IMR-90 (cell line): ENCODE measurements at regions not wholly inside any gene's neighbourhood (a gene's known extent, or its start where the extent isn't known, plus 50 kb on each side); places are given as distances from the start of the nearest gene placed in this dataset.

Experiments
- ATAC-seq: fragments of 200-7000 bp; cut with Tn5 transposase; 2 replicates; pipeline ENCODE4 v1.9.1; 2020; ENCODE audit warnings: low read depth, mild to moderate bottlenecking, moderate library complexity
- BruUV-seq: library from RNA; stranded (reverse); fragments of 400-500 nt; replicated peaks from 2 replicates; lab custom pipeline; 2021; lab: Mats Ljungman, UMichigan
- CTCF ChIA-PET: fragments of 300-600 bp; formaldehyde crosslinking; extraction: SDS; loops from one replicate; lab custom pipeline; 2021; ENCODE audit warnings: antibody characterized with exemption; lab: Yijun Ruan, JAX
- POLR2A ChIA-PET: fragments of 300-600 bp; sonication (Branson Sonifier 250); formaldehyde crosslinking; loops from one replicate; lab custom pipeline; 2022; ENCODE audit warnings: antibody characterized with exemption; ENCODE audit not compliant: unreplicated experiment; lab: Charles Lee
- DNase-seq: peaks from one replicate; pipeline ENCODE4 v3.0.0; 2013
- H2AFZ ChIP-seq: replicated peaks from 2 replicates; pipeline ENCODE3; 2013; ENCODE audit warnings: low read length, mild to moderate bottlenecking; ENCODE audit not compliant: poor library complexity
- H2AK5ac ChIP-seq: 2 replicates; pipeline ENCODE4 v1.6.1; 2013; ENCODE audit warnings: low read depth, low read length, inconsistent platforms
- H2AK9ac ChIP-seq: replicated peaks from 2 replicates; pipeline ENCODE3; 2013; ENCODE audit warnings: mild to moderate bottlenecking, low read depth, low read length, moderate library complexity; ENCODE audit not compliant: poor library complexity
- H2BK120ac ChIP-seq: 2 replicates; pipeline ENCODE4 v1.6.1; 2013; ENCODE audit warnings: low read depth, low read length, inconsistent platforms
- H2BK15ac ChIP-seq: 3 replicates; pipeline ENCODE4 v1.6.1; 2013; ENCODE audit warnings: low read depth, low read length, inconsistent platforms
- H2BK20ac ChIP-seq: 2 replicates; pipeline ENCODE4 v1.6.1; 2013; ENCODE audit warnings: low read depth, mild to moderate bottlenecking, inconsistent platforms, low read length, moderate library complexity
- H2BK5ac ChIP-seq: 2 replicates; pipeline ENCODE4 v1.6.1; 2013; ENCODE audit warnings: mild to moderate bottlenecking, low read depth, low read length, inconsistent platforms; ENCODE audit not compliant: poor library complexity, severe bottlenecking
- H3K14ac ChIP-seq: replicated peaks from 2 replicates; pipeline ENCODE4 v1.6.1; 2013; ENCODE audit warnings: low read depth, low read length, inconsistent platforms
- H3K18ac ChIP-seq: 2 replicates; pipeline ENCODE4 v1.6.1; 2013; ENCODE audit warnings: low read depth, low read length, control low read depth
- H3K23ac ChIP-seq: 2 replicates; pipeline ENCODE4 v1.6.1; 2013; ENCODE audit warnings: low read depth, low read length, inconsistent platforms
- H3K27ac ChIP-seq: 2 replicates; pipeline ENCODE4 v1.5.1; 2013; ENCODE audit warnings: mild to moderate bottlenecking, control low read depth, low read length; ENCODE audit not compliant: insufficient read depth
- H3K27me3 ChIP-seq: 2 replicates; pipeline ENCODE4 v1.6.1; 2013; ENCODE audit warnings: low read length; ENCODE audit not compliant: control insufficient read depth, insufficient read depth
- H3K36me3 ChIP-seq: 2 replicates; pipeline ENCODE4 v1.6.1; 2013; ENCODE audit warnings: low read length, mixed read lengths; ENCODE audit not compliant: control insufficient read depth, insufficient read depth
- H3K4ac ChIP-seq: 2 replicates; pipeline ENCODE4 v1.6.1; 2013; ENCODE audit warnings: low read depth, low read length, inconsistent platforms
- H3K4me1 ChIP-seq: 2 replicates; pipeline ENCODE4 v1.6.1; 2013; ENCODE audit warnings: low read length, mixed read lengths; ENCODE audit not compliant: control insufficient read depth, insufficient read depth
- H3K4me2 ChIP-seq: 2 replicates; pipeline ENCODE4 v1.6.1; 2013; ENCODE audit warnings: low read depth, mild to moderate bottlenecking, control low read depth, low read length, moderate library complexity
- H3K4me3 ChIP-seq: 2 replicates; pipeline ENCODE4 v1.5.1; 2013; ENCODE audit warnings: low read depth, mild to moderate bottlenecking, control low read depth, low read length, moderate library complexity; ENCODE audit not compliant: insufficient read depth
- H3K56ac ChIP-seq: 2 replicates; pipeline ENCODE4 v1.6.1; 2013; ENCODE audit warnings: low read length, inconsistent platforms; ENCODE audit not compliant: insufficient read depth; ENCODE audit errors: extremely low read depth
- H3K79me1 ChIP-seq, 2 experiments: 2 replicates each; pipeline ENCODE4 v1.6.1; 2013; ENCODE audit warnings: low read length in 2 of 2, inconsistent platforms in 1 of 2, low read depth in 1 of 2
- H3K9ac ChIP-seq: 2 replicates; pipeline ENCODE4 v1.6.1; 2013; ENCODE audit warnings: low read depth, low read length, control low read depth
- H3K9me1 ChIP-seq: 2 replicates; pipeline ENCODE4 v1.6.1; 2013; ENCODE audit warnings: low read length, inconsistent platforms; ENCODE audit not compliant: insufficient read depth
- H3K9me3 ChIP-seq: 2 replicates; pipeline ENCODE4 v1.6.1; 2013; ENCODE audit warnings: low read length; ENCODE audit not compliant: control insufficient read depth, insufficient read depth
- H4K20me1 ChIP-seq: 2 replicates; pipeline ENCODE4 v1.6.1; 2013; ENCODE audit warnings: low read length, inconsistent platforms; ENCODE audit not compliant: insufficient read depth
- H4K5ac ChIP-seq: 2 replicates; pipeline ENCODE4 v1.6.1; 2013; ENCODE audit warnings: mild to moderate bottlenecking, low read depth, low read length, control low read depth
- H4K8ac ChIP-seq, 2 experiments: 2 replicates each; pipeline ENCODE4 v1.6.1; 2013; ENCODE audit warnings: low read depth in 2 of 2, low read length in 2 of 2, control low read depth in 1 of 2, inconsistent platforms in 1 of 2
- H4K91ac ChIP-seq: 2 replicates; pipeline ENCODE4 v1.6.1; 2013; ENCODE audit warnings: low read depth, low read length, inconsistent platforms; ENCODE audit not compliant: insufficient read depth
- BHLHE40 ChIP-seq: fragments of 150-350 bp; IDR thresholded peaks from 2 replicates; pipeline ENCODE4 v1.6.1; 2016; ENCODE audit warnings: mild to moderate bottlenecking, low read depth, low read length
- CEBPB ChIP-seq: IDR thresholded peaks from 2 replicates; pipeline ENCODE4 v1.6.1; 2012; ENCODE audit warnings: low read depth, low read length, improper control_type of control experiment
- CHD1 ChIP-seq: IDR thresholded peaks from 2 replicates; pipeline ENCODE4 v1.6.1; 2012; ENCODE audit warnings: low read depth, low read length, improper control_type of control experiment
- CTCF ChIP-seq: conservative IDR thresholded peaks from 2 replicates; pipeline ENCODE4 v1.5.1; 2012; ENCODE audit warnings: mild to moderate bottlenecking, low read depth, low read length, improper control_type of control experiment
- ELK1 ChIP-seq: fragments of 150-350 bp; IDR thresholded peaks from 2 replicates; pipeline ENCODE4 v1.6.1; 2016; ENCODE audit warnings: low read depth, mild to moderate bottlenecking, low read length, moderate library complexity, borderline replicate concordance
- FOS ChIP-seq: fragments of 150-350 bp; IDR thresholded peaks from 2 replicates; pipeline ENCODE4 v1.6.1; 2016; ENCODE audit warnings: low read depth, low read length
- MAFK ChIP-seq: IDR thresholded peaks from 2 replicates; pipeline ENCODE4 v1.6.1; 2012; ENCODE audit warnings: low read depth, low read length, improper control_type of control experiment
- MAZ ChIP-seq: IDR thresholded peaks from 2 replicates; pipeline ENCODE4 v1.6.1; 2012; ENCODE audit warnings: low read depth, mild to moderate bottlenecking, low read length, improper control_type of control experiment, moderate library complexity, borderline replicate concordance
- MXI1 ChIP-seq: IDR thresholded peaks from 2 replicates; pipeline ENCODE4 v1.6.1; 2012; ENCODE audit warnings: low read depth, mild to moderate bottlenecking, low read length, moderate library complexity, borderline replicate concordance
- NFE2L2 ChIP-seq: fragments of 150-350 bp; IDR thresholded peaks from 2 replicates; pipeline ENCODE4 v1.6.1; 2016; ENCODE audit warnings: low read depth, mild to moderate bottlenecking, low read length
- POLR2A ChIP-seq: IDR thresholded peaks from 2 replicates; pipeline ENCODE4 v1.6.1; 2012; ENCODE audit warnings: mild to moderate bottlenecking, low read depth, low read length
- RAD21 ChIP-seq: IDR thresholded peaks from 2 replicates; pipeline ENCODE4 v1.6.1; 2012; ENCODE audit warnings: low read length, improper control_type of control experiment
- RCOR1 ChIP-seq: IDR thresholded peaks from 2 replicates; pipeline ENCODE4 v1.6.1; 2012; ENCODE audit warnings: mild to moderate bottlenecking, low read length, improper control_type of control experiment; ENCODE audit not compliant: insufficient replicate concordance
- RFX5 ChIP-seq: IDR thresholded peaks from 2 replicates; pipeline ENCODE4 v1.8.0; 2012; ENCODE audit warnings: low read depth, mild to moderate bottlenecking, low read length, moderate library complexity
- SMC3 ChIP-seq: fragments of 150-350 bp; IDR thresholded peaks from 2 replicates; pipeline ENCODE4 v1.6.1; 2016; ENCODE audit warnings: low read depth, mild to moderate bottlenecking, antibody characterized with exemption, low read length, moderate library complexity
- USF2 ChIP-seq: fragments of 150-350 bp; IDR thresholded peaks from 2 replicates; pipeline ENCODE4 v1.6.1; 2017; ENCODE audit warnings: mild to moderate bottlenecking, antibody characterized with exemption, low read length, low read depth
- WGBS, 2 experiments: methylation state at CpG; one replicate each; pipeline versions ENCODE4 v1.1.5 to v1.1.7; 2013; ENCODE audit warnings: missing lambda C conversion rate in 2 of 2; ENCODE audit not compliant: insufficient read length in 1 of 2; ENCODE audit errors: extremely low coverage in 2 of 2; 5-methylcytosine and 5-hydroxymethylcytosine counted together
- dilution Hi-C: fragments of 300-500 bp; cut with HindIII; formaldehyde crosslinking; loops from one replicate; pipeline ENCODE4 v1.14.3; 2018; ENCODE audit warnings: low sequenced_read_pairs; ENCODE audit not compliant: unreplicated experiment
- in situ Hi-C: fragments of 300-500 bp; cut with MboI; formaldehyde crosslinking; loops from 3 replicates; pipeline ENCODE4 v1.14.3; 2019; ENCODE audit warnings: low sequenced_read_pairs, inconsistent platforms, mixed read lengths
- intact Hi-C: fragments of 100-400 bp; cut with micrococcal nuclease; formaldehyde crosslinking; loops from 2 replicates; pipeline ENCODE4 v1.10.0; 2022

GRCh38 chr2:13109516-13109915, 392.8 kb downstream of the TRIB2 start:
- no peak overlapping the region for H3K23ac ChIP-seq
- no peak overlapping the region for H3K56ac ChIP-seq
- WGBS, 2 experiments, result no CpG with 5 or more reads among the region's 3 CpGs
- in situ Hi-C loops (no loop called here), intact Hi-C loops (no loop called here), dilution Hi-C loops (no loop called here)
- no peak overlapping the region for H2AFZ ChIP-seq
- H4K5ac ChIP-seq, result no peak overlapping the region
- H2BK120ac ChIP-seq, result no peak overlapping the region
- no TSS peak for BruUV-seq
- H3K4me2 ChIP-seq, result no peak overlapping the region
- H2AK9ac ChIP-seq, result no peak overlapping the region
- H4K8ac ChIP-seq, result no peak overlapping the region
- H2BK5ac ChIP-seq, result no peak overlapping the region
- CTCF ChIA-PET, result no interaction called here
- no peak overlapping the region for H2BK20ac ChIP-seq
- POLR2A ChIA-PET, result no interaction called here
- H2AK5ac ChIP-seq, result no peak overlapping the region
- no peak overlapping the region for H3K9ac ChIP-seq
- ATAC-seq (no peak), DNase-seq (no peak)
- H3K9me1 ChIP-seq, result no peaks in the 10 kb centered on the region
- H3K27me3 ChIP-seq, result no peaks in the 10 kb centered on the region
- H2BK15ac ChIP-seq, result no peak overlapping the region
- TF ChIP-seq POLR2A (no peak), BHLHE40 (no peak), FOS (no peak), CEBPB (no peak), MAZ (no peak), CHD1 (no peak), NFE2L2 (no peak), CTCF (no peak), RFX5 (no peak), SMC3 (no peak), ELK1 (no peak), MAFK (no peak), RAD21 (no peak), USF2 (no peak), MXI1 (no peak), RCOR1 (no peak)
- no peak overlapping the region for H3K27ac ChIP-seq
- H4K20me1 ChIP-seq, result no peaks in the 10 kb centered on the region
- no peaks in the 10 kb centered on the region for H3K4me1 ChIP-seq
- H4K91ac ChIP-seq, result no peak overlapping the region
- no peaks in the 10 kb centered on the region for H3K9me3 ChIP-seq
- H3K4ac ChIP-seq, result no peak overlapping the region
- H3K79me1 ChIP-seq, result no peaks in the 10 kb centered on the region
- H3K4me3 ChIP-seq, result no peak overlapping the region
- no peak overlapping the region for H3K14ac ChIP-seq
- no peaks in the 10 kb centered on the region for H3K36me3 ChIP-seq
- H3K18ac ChIP-seq, result no peak overlapping the region
